Vagina (tissue), 2 donors: ENCODE measurements at regions not wholly inside any gene's neighbourhood (a gene's known extent, or its start where the extent isn't known, plus 50 kb on each side); places are given as distances from the start of the nearest gene placed in this dataset.

Experiments used
- CTCF ChIP-seq, 3 experiments: fragments of 450-650 bp in 2 of 3; fragments of 200-600 bp in 1 of 3; sonication (generic) in 1 of 3; IDR thresholded peaks; one replicate each; pipeline ENCODE4 v1.5.1; 2017 to 2019; ENCODE audit warnings: antibody characterized with exemption in 3 of 3, mild to moderate bottlenecking in 2 of 3, moderate library complexity in 2 of 3
- POLR2A ChIP-seq, 2 donors: fragments of 450-650 bp; IDR thresholded peaks; one replicate each; pipeline ENCODE4 v1.6.1; 2017; ENCODE audit warnings: antibody characterized with exemption in 2 of 2, mild to moderate bottlenecking in 2 of 2, moderate library complexity in 2 of 2

- TF ChIP-seq CTCF (IDR thresholded peaks at IDR 0.05) (no peak), POLR2A (IDR thresholded peaks at IDR 0.05) (no peak)
Observed at GRCh38 chr2:18464913-18465312, 95.5 kb downstream of the RDH14 start.
